Brain microvascular endothelial cell (primary cell): ENCODE measurements at regions not wholly inside any gene's neighbourhood (a gene's known extent, or its start where the extent isn't known, plus 50 kb on each side); places are given as distances from the start of the nearest gene placed in this dataset.

Source experiments
- DNase-seq: peaks from one replicate; pipeline ENCODE4 v3.0.0-alpha.2; 2020
- H3K27ac ChIP-seq: fragments of 250-450 bp; sonication (Bioruptor Pico); 2 replicates; pipeline ENCODE4 v1.5.1; 2020; ENCODE audit warnings: mild to moderate bottlenecking, moderate library complexity
- H3K27me3 ChIP-seq: fragments of 250-450 bp; sonication (Bioruptor Pico); replicated peaks from 2 replicates; pipeline ENCODE4 v1.5.1; 2020; ENCODE audit warnings: mild to moderate bottlenecking
- H3K36me3 ChIP-seq: fragments of 250-450 bp; sonication (Bioruptor Pico); replicated peaks from 2 replicates; pipeline ENCODE4 v1.5.1; 2020; ENCODE audit warnings: mild to moderate bottlenecking
- H3K4me3 ChIP-seq: 2 replicates; pipeline ENCODE4 v1.5.1; 2011; ENCODE audit warnings: low read depth, mild to moderate bottlenecking, control low read depth, low read length, moderate library complexity
- in situ Hi-C: cut with HindIII; loops from 2 replicates; pipeline ENCODE4 v1.10.0; 2017; ENCODE audit warnings: low sequenced_read_pairs, low pct_ligation_motif_present
- TF ChIP-seq, protein P1 (sequence below): IDR thresholded peaks from 2 replicates; pipeline ENCODE4 v1.5.1; 2011; ENCODE audit warnings: low read depth, mild to moderate bottlenecking, moderate library complexity, low read length, control low read depth, inconsistent platforms; ENCODE audit errors: missing control alignments

DNA sequence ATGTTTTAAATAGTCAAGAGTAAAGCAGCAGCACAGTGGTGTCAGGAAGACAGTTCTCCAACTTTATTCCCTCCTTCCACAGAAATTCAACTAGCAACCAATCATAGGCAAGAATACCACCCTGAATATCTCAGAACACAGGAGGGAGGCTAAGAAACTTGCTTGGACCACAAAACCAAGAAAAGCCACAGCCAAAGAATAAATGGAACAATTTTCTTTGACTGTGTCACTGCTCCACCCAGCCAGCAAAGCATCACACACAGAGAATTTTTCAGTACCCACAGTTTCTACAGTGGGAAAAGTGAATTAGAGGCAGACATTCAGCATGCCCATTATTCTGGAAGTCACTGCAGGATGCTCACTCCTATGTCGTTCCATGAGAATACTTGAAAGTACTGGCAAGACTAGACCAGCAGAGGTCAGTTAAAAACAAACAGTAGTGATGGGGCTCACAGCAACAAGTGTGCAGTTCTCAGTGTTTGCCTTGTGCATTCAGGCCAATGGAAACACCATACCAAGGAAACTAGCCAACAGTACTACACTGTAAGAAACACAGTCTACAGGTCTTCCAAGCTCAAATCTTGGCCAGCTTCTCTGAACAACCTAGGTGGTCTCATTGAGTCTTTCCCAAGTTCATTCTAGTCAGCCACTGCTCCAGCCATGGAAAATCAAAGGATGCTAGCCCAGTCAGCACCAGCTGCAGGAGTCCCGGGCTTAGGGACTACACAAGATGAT, 56.8 kb upstream of the FOXG1 start:
- Histone ChIP-seq H3K27me3 (no peaks in the 10 kb centered on the region), H3K36me3 (no peaks in the 10 kb centered on the region), H3K4me3 (no peak overlapping the region), H3K27ac (no peak overlapping the region)
- TF ChIP-seq, protein P1, sequence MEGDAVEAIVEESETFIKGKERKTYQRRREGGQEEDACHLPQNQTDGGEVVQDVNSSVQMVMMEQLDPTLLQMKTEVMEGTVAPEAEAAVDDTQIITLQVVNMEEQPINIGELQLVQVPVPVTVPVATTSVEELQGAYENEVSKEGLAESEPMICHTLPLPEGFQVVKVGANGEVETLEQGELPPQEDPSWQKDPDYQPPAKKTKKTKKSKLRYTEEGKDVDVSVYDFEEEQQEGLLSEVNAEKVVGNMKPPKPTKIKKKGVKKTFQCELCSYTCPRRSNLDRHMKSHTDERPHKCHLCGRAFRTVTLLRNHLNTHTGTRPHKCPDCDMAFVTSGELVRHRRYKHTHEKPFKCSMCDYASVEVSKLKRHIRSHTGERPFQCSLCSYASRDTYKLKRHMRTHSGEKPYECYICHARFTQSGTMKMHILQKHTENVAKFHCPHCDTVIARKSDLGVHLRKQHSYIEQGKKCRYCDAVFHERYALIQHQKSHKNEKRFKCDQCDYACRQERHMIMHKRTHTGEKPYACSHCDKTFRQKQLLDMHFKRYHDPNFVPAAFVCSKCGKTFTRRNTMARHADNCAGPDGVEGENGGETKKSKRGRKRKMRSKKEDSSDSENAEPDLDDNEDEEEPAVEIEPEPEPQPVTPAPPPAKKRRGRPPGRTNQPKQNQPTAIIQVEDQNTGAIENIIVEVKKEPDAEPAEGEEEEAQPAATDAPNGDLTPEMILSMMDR = no peak
- DNase-seq = no peak
- in situ Hi-C loops = no loop called here
